DND-41 (cell line): ENCODE measurements at regions not wholly inside any gene's neighbourhood (a gene's known extent, or its start where the extent isn't known, plus 50 kb on each side); places are given as distances from the start of the nearest gene placed in this dataset.

ENCODE experiments used
- EZH2 ChIP-seq: IDR thresholded peaks from 3 replicates; pipeline ENCODE4 v1.6.1; 2012; ENCODE audit warnings: borderline replicate concordance, low read depth, mild to moderate bottlenecking, moderate library complexity, low read length, inconsistent platforms; ENCODE audit not compliant: severe bottlenecking
- TF ChIP-seq, protein P1 (sequence below): IDR thresholded peaks from 2 replicates; pipeline ENCODE4 v1.5.1; 2012; ENCODE audit warnings: borderline replicate concordance, low read length, moderate library complexity, mild to moderate bottlenecking; ENCODE audit not compliant: poor library complexity, severe bottlenecking; ENCODE audit errors: extremely low read depth

DNA sequence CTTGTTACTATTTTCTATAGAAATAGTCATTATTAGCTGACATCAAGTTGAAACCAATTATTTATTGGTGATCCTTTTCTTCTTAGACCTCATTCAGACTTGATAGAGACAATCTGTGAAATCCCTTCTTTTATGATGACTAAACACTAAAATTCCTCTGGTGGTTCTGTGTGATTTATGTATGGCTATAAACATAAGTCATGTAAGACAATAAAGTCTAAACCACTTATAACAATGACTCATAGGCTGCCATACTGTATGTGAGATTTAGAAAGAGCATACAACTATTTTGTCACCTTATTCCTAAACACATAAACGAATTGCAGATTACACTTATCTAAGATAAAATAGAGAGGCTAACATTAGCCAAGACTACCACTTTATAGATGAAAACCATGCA is 101.1 kb upstream of the PRR32 start:
- TF ChIP-seq, protein P1, sequence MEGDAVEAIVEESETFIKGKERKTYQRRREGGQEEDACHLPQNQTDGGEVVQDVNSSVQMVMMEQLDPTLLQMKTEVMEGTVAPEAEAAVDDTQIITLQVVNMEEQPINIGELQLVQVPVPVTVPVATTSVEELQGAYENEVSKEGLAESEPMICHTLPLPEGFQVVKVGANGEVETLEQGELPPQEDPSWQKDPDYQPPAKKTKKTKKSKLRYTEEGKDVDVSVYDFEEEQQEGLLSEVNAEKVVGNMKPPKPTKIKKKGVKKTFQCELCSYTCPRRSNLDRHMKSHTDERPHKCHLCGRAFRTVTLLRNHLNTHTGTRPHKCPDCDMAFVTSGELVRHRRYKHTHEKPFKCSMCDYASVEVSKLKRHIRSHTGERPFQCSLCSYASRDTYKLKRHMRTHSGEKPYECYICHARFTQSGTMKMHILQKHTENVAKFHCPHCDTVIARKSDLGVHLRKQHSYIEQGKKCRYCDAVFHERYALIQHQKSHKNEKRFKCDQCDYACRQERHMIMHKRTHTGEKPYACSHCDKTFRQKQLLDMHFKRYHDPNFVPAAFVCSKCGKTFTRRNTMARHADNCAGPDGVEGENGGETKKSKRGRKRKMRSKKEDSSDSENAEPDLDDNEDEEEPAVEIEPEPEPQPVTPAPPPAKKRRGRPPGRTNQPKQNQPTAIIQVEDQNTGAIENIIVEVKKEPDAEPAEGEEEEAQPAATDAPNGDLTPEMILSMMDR = no peak
- no peak for TF ChIP-seq EZH2
